ENCODE measurements at regions not wholly inside any gene's neighbourhood (a gene's known extent, or its start where the extent isn't known, plus 50 kb on each side); places are given as distances from the start of the nearest gene placed in this dataset.

DNA sequence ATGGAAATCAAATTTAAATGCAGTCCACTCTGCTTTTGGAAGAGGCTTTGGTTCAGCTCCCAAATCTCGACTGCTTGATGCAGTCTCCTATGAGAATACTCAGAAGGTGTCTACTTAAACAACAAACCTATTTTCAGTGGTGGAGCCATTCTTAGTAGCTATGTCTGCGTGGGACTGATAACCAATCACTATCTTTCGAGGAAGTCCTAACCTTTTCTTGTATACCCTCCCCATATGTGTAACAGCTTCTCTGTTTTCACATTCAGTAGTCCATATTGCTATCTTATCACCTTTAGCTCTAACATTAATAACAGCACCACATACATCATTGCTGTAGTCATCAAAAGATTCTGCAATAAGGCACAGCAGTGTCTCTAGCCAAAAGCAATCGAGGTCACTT is 333.0 kb upstream of the ATP11B start:
- Histone ChIP-seq H2BK5ac (ENCODE audit: low read depth, low read length, poor library complexity, severe bottlenecking) (no peak overlapping the region), H3K18ac (ENCODE audit: low read depth, low read length) (no peak overlapping the region), H3K56ac (ENCODE audit: extremely low read depth, insufficient read depth, low read length) (no peak overlapping the region), H3K23ac (ENCODE audit: low read depth, low read length) (no peak overlapping the region), H2BK15ac (ENCODE audit: low read depth, low read length) (no peak overlapping the region), H2BK120ac (ENCODE audit: low read depth, low read length) (no peak overlapping the region), H3K14ac (replicated peaks; ENCODE audit: low read depth, low read length) (no peak overlapping the region), H2BK20ac (ENCODE audit: low read depth, low read length) (no peak overlapping the region), H4K5ac (ENCODE audit: low read depth, low read length) (no peak overlapping the region), H3K9ac (ENCODE audit: low read depth, low read length) (no peak overlapping the region), H2AK5ac (ENCODE audit: low read depth, low read length) (no peak overlapping the region), H2AFZ (replicated peaks; ENCODE audit: low read length, poor library complexity) (no peak overlapping the region), H3K4me3 (ENCODE audit: insufficient read depth, low read depth, low read length) (no peak overlapping the region), H2AK9ac (replicated peaks; ENCODE audit: low read depth, low read length, poor library complexity) (no peak overlapping the region), H3K4me1 (ENCODE audit: control insufficient read depth, insufficient read depth, low read length) (no peaks in the 10 kb centered on the region), H3K4me2 (ENCODE audit: low read depth, low read length) (no peak overlapping the region), H3K79me1 (ENCODE audit: low read depth in 1 of 2, low read length in 2 of 2) (no peaks in the 10 kb centered on the region), H3K9me1 (ENCODE audit: insufficient read depth, low read length) (no peaks in the 10 kb centered on the region), H4K91ac (ENCODE audit: insufficient read depth, low read depth, low read length) (no peak overlapping the region), H3K27me3 (ENCODE audit: control insufficient read depth, insufficient read depth, low read length) (no peaks in the 10 kb centered on the region), H3K36me3 (ENCODE audit: control insufficient read depth, insufficient read depth, low read length) (no peaks in the 10 kb centered on the region), H4K8ac (ENCODE audit: low read depth in 2 of 2, low read length in 2 of 2) (no peak overlapping the region), H4K20me1 (ENCODE audit: insufficient read depth, low read length) (no peaks in the 10 kb centered on the region), H3K27ac (ENCODE audit: insufficient read depth, low read length) (no peak overlapping the region), H3K9me3 (ENCODE audit: control insufficient read depth, insufficient read depth, low read length) (peaks cover 4% of the 10 kb centered on the region), H3K4ac (ENCODE audit: low read depth, low read length) (no peak overlapping the region)
- TF ChIP-seq RAD21 (IDR thresholded peaks at IDR 0.05; ENCODE audit: low read length) (no peak), MXI1 (IDR thresholded peaks at IDR 0.05; ENCODE audit: borderline replicate concordance, low read depth, low read length) (no peak), POLR2A (IDR thresholded peaks at IDR 0.05; ENCODE audit: low read depth, low read length) (no peak), CHD1 (IDR thresholded peaks at IDR 0.05; ENCODE audit: low read depth, low read length) (no peak), MAZ (IDR thresholded peaks at IDR 0.05; ENCODE audit: borderline replicate concordance, low read depth, low read length) (no peak), SMC3 (IDR thresholded peaks at IDR 0.05; ENCODE audit: low read depth, low read length) (no peak), RFX5 (IDR thresholded peaks at IDR 0.05; ENCODE audit: low read depth, low read length) (no peak), FOS (IDR thresholded peaks at IDR 0.05; ENCODE audit: low read depth, low read length) (no peak), RCOR1 (IDR thresholded peaks at IDR 0.05; ENCODE audit: insufficient replicate concordance, low read length) (no peak), CEBPB (IDR thresholded peaks at IDR 0.05; ENCODE audit: low read depth, low read length) (no peak), MAFK (IDR thresholded peaks at IDR 0.05; ENCODE audit: low read depth, low read length) (no peak), BHLHE40 (IDR thresholded peaks at IDR 0.05; ENCODE audit: low read depth, low read length) (no peak), NFE2L2 (IDR thresholded peaks at IDR 0.05; ENCODE audit: low read depth, low read length) (no peak)
- TF ChIP-seq, protein P1, sequence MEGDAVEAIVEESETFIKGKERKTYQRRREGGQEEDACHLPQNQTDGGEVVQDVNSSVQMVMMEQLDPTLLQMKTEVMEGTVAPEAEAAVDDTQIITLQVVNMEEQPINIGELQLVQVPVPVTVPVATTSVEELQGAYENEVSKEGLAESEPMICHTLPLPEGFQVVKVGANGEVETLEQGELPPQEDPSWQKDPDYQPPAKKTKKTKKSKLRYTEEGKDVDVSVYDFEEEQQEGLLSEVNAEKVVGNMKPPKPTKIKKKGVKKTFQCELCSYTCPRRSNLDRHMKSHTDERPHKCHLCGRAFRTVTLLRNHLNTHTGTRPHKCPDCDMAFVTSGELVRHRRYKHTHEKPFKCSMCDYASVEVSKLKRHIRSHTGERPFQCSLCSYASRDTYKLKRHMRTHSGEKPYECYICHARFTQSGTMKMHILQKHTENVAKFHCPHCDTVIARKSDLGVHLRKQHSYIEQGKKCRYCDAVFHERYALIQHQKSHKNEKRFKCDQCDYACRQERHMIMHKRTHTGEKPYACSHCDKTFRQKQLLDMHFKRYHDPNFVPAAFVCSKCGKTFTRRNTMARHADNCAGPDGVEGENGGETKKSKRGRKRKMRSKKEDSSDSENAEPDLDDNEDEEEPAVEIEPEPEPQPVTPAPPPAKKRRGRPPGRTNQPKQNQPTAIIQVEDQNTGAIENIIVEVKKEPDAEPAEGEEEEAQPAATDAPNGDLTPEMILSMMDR (conservative IDR thresholded peaks at IDR 0.05; ENCODE audit: low read depth, low read length): no peak
- TF ChIP-seq, protein P2, sequence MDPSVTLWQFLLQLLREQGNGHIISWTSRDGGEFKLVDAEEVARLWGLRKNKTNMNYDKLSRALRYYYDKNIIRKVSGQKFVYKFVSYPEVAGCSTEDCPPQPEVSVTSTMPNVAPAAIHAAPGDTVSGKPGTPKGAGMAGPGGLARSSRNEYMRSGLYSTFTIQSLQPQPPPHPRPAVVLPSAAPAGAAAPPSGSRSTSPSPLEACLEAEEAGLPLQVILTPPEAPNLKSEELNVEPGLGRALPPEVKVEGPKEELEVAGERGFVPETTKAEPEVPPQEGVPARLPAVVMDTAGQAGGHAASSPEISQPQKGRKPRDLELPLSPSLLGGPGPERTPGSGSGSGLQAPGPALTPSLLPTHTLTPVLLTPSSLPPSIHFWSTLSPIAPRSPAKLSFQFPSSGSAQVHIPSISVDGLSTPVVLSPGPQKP (IDR thresholded peaks at IDR 0.05; ENCODE audit: borderline replicate concordance, low read depth, low read length): no peak
- TF ChIP-seq, protein P3, sequence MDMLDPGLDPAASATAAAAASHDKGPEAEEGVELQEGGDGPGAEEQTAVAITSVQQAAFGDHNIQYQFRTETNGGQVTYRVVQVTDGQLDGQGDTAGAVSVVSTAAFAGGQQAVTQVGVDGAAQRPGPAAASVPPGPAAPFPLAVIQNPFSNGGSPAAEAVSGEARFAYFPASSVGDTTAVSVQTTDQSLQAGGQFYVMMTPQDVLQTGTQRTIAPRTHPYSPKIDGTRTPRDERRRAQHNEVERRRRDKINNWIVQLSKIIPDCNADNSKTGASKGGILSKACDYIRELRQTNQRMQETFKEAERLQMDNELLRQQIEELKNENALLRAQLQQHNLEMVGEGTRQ (IDR thresholded peaks at IDR 0.05; ENCODE audit: low read depth, low read length): no peak
- CTCF ChIA-PET: no interaction called here
- dilution Hi-C loops (cut with HindIII; ENCODE audit: low sequenced_read_pairs, unreplicated experiment) (no loop called here), in situ Hi-C loops (cut with MboI; ENCODE audit: low sequenced_read_pairs) (no loop called here), intact Hi-C loops (cut with micrococcal nuclease) (no loop called here)
- no peak for DNase-seq
- POLR2A ChIA-PET (ENCODE audit: unreplicated experiment): no interaction called here
- WGBS, 2 experiments (ENCODE audit: extremely low coverage in 2 of 2, insufficient read length in 1 of 2): 16% methylated on average over 3 of the region's 4 CpGs; no CpG with 5 or more reads in 1 of the 2 experiments
- no peak for ATAC-seq (ENCODE audit: low read depth)
- no TSS peak for BruUV-seq (replicated peaks)
